ENCODE measurements at regions not wholly inside any gene's neighbourhood (a gene's known extent, or its start where the extent isn't known, plus 50 kb on each side); places are given as distances from the start of the nearest gene placed in this dataset.

- TF ChIP-seq CTCF (IDR thresholded peaks at IDR 0.05; ENCODE audit: low read depth, low read length), result no peak
- no peak for TF ChIP-seq POLR2A (IDR thresholded peaks at IDR 0.05; ENCODE audit: extremely low read depth, insufficient read length)
- TF ChIP-seq MAX (IDR thresholded peaks at IDR 0.05; ENCODE audit: low read depth, low read length), result no peak
- TF ChIP-seq MYC (IDR thresholded peaks at IDR 0.05; ENCODE audit: low read depth, low read length), result no peak
These were observed 513.6 kb downstream of the HINT1 start for GRCh38 chr5:130651440-130651839.
